ENCODE measurements at regions not wholly inside any gene's neighbourhood (a gene's known extent, or its start where the extent isn't known, plus 50 kb on each side); places are given as distances from the start of the nearest gene placed in this dataset.

- DNase-seq, result no peak
Observed at GRCh38 chr17:71315568-71315967, 805.3 kb upstream of the SOX9 start.

GRCh38 chr17:71316176-71316897 is 804.5 kb upstream of the SOX9 start:
- DNase-seq, result no peak

- DNase-seq, result no peak
Observed at GRCh38 chr17:71320009-71320796, 800.6 kb upstream of the SOX9 start.

- no peak for DNase-seq
Observed at GRCh38 chr17:71325117-71325516, 795.7 kb upstream of the SOX9 start.

GRCh38 chr17:71325886-71326285 is 794.9 kb upstream of the SOX9 start:
- DNase-seq, result no peak

- no peak for DNase-seq
Observed at GRCh38 chr17:71327376-71328059, 793.3 kb upstream of the SOX9 start.

- DNase-seq, result no peak
Observed at GRCh38 chr17:71329310-71330098, 791.3 kb upstream of the SOX9 start.

GRCh38 chr17:71330099-71330375 is 790.8 kb upstream of the SOX9 start:
- DNase-seq, result no peak

GRCh38 chr17:71331754-71332325 is 789.0 kb upstream of the SOX9 start:
- no peak for DNase-seq

- DNase-seq, result no peak
Observed at GRCh38 chr17:71334048-71334751, 786.6 kb upstream of the SOX9 start.

- DNase-seq, result no peak
Observed at GRCh38 chr17:71335212-71335611, 785.6 kb upstream of the SOX9 start.

GRCh38 chr17:71337938-71338337 is 782.9 kb upstream of the SOX9 start:
- no peak for DNase-seq

GRCh38 chr17:71338396-71338795 is 782.4 kb upstream of the SOX9 start:
- DNase-seq, result no peak

- DNase-seq, result no peak
Observed at GRCh38 chr17:71339206-71339605, 781.6 kb upstream of the SOX9 start.

GRCh38 chr17:71342737-71343136 is 778.1 kb upstream of the SOX9 start:
- no peak for DNase-seq

GRCh38 chr17:71349908-71350600 is 770.8 kb upstream of the SOX9 start:
- no peak for DNase-seq

- no peak for DNase-seq
Observed at GRCh38 chr17:71360301-71360700, 760.5 kb upstream of the SOX9 start.

- DNase-seq, result no peak
Observed at GRCh38 chr17:71361656-71362450, 759.0 kb upstream of the SOX9 start.

GRCh38 chr17:71363661-71364060 is 757.2 kb upstream of the SOX9 start:
- no peak for DNase-seq

- DNase-seq, result no peak
Observed at GRCh38 chr17:71371809-71372208, 749.0 kb upstream of the SOX9 start.

GRCh38 chr17:71375948-71376347 is 744.9 kb upstream of the SOX9 start:
- DNase-seq, result no peak

All from CD4-positive, alpha-beta T cell treated with Interleukin-4 for 1 hour (primary cell).